ENCODE measurements at regions not wholly inside any gene's neighbourhood (a gene's known extent, or its start where the extent isn't known, plus 50 kb on each side); places are given as distances from the start of the nearest gene placed in this dataset.

DNA sequence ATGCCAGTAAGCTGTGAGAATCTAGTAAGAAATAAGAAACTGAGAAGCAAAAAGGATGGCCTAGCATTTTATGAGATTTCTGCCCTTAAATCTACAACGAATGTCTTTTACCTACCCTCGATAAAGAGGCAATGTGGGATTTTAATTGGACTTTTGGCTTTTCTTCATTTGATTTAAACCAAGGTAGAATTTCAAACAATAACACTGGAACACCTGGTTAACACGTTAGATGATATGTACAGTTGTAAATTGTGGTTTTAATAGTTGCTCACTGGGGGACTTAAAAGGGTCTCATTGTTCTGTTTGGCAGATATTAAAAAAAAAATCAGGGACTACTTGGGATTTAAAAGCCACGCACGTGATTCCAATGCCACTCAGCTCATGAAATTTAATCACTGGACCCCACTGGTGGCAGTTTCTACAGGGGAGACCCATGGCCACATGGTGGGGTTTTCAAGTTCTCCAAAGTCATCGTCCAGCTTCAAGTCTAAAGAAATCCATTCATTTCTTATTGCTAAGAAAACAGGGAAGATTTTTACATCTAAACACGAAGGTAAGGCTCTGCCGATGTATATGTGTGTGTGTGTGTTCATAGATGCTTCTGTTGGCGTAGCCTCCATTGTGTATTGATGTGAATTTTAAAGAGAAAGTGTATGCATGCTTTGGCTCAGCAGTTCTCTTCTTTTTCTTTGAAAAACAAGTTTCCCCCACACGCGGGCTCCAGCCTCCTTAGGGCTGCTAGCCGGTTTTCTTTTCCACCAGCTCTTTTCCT lies 588.6 kb upstream of the MKI67 start (continued):
- no peak for TF ChIP-seq ZNF778 (CRISPR knock-in tag; IDR thresholded peaks at IDR 0.05)
- TF ChIP-seq L3MBTL2 (IDR thresholded peaks at IDR 0.05): no peak
- no peak for TF ChIP-seq BACH1 (tag; IDR thresholded peaks at IDR 0.05)
- TF ChIP-seq ZNF407 (IDR thresholded peaks at IDR 0.05; ENCODE audit: low read depth): no peak
- no peak for TF ChIP-seq YBX1 (IDR thresholded peaks at IDR 0.05)
- no peak for TF ChIP-seq XRCC4 (IDR thresholded peaks at IDR 0.05; ENCODE audit: extremely low read depth, insufficient read depth, insufficient read length)

All from K562 (cell line).